ENCODE measurements at regions not wholly inside any gene's neighbourhood (a gene's known extent, or its start where the extent isn't known, plus 50 kb on each side); places are given as distances from the start of the nearest gene placed in this dataset.

DNA sequence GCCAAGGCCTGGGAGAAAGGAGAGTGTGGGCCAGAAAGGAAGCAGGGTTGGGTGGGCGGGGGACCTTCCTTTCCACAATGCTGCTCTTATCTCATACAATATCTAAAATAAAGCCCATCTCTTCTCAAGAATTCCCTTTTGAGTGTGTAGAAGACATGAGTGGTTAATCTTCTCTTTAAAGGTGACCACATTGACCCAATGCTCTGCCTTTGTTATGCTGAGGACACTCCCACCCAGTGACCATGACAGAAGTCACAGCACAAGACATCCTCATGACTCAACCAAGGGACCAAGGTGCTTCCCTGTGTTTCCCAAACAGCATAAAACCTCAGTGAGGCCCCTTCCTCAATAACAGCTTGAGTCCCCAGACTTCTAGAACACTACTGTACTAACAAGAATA lies 193.0 kb upstream of the ADAMTS16 start:
- Histone ChIP-seq H3K27me3 (ENCODE audit: control insufficient read depth in 1 of 2, insufficient read depth in 2 of 2, low read length in 2 of 2) (no peaks in the 10 kb centered on the region), H3K27ac (ENCODE audit: low read depth, low read length) (no peak overlapping the region), H3K9me3 (ENCODE audit: low read length) (no peaks in the 10 kb centered on the region), H3K4me3 (ENCODE audit: low read depth in 1 of 2, low read length in 2 of 2) (no peak overlapping the region), H3K9ac (ENCODE audit: low read length) (no peak overlapping the region), H3K4me1 (ENCODE audit: insufficient read depth, low read length) (no peaks in the 10 kb centered on the region), H3K36me3 (ENCODE audit: insufficient read depth, low read length) (no peaks in the 10 kb centered on the region)

- no peak overlapping the region for H3K27ac ChIP-seq (ENCODE audit: low read depth, low read length)
- no peak overlapping the region for H3K4me3 ChIP-seq (ENCODE audit: low read depth in 1 of 2, low read length in 2 of 2)
- H3K9ac ChIP-seq (ENCODE audit: low read length): no peak overlapping the region
Measured at GRCh38 chr5:4947893-4948536, 192.1 kb upstream of the ADAMTS16 start.

GRCh38 chr5:4949108-4949507 lies 191.0 kb upstream of the ADAMTS16 start:
- Histone ChIP-seq H3K27ac (ENCODE audit: low read depth, low read length) (no peak overlapping the region), H3K9ac (ENCODE audit: low read length) (no peak overlapping the region), H3K4me3 (ENCODE audit: low read depth in 1 of 2, low read length in 2 of 2) (no peak overlapping the region), H3K27me3 (ENCODE audit: control insufficient read depth in 1 of 2, insufficient read depth in 2 of 2, low read length in 2 of 2) (no peaks in the 10 kb centered on the region), H3K4me1 (ENCODE audit: insufficient read depth, low read length) (no peaks in the 10 kb centered on the region), H3K36me3 (ENCODE audit: insufficient read depth, low read length) (no peaks in the 10 kb centered on the region), H3K9me3 (ENCODE audit: low read length) (no peaks in the 10 kb centered on the region)

More at GRCh38 chr5:4947893-4948536, 192.1 kb upstream of the ADAMTS16 start:
- no peaks in the 10 kb centered on the region for H3K9me3 ChIP-seq (ENCODE audit: low read length)
- H3K4me1 ChIP-seq (ENCODE audit: insufficient read depth, low read length): no peaks in the 10 kb centered on the region
- no peaks in the 10 kb centered on the region for H3K27me3 ChIP-seq (ENCODE audit: control insufficient read depth in 1 of 2, insufficient read depth in 2 of 2, low read length in 2 of 2)
- H3K36me3 ChIP-seq (ENCODE audit: insufficient read depth, low read length): no peaks in the 10 kb centered on the region

GRCh38 chr5:4953576-4953975 lies 186.6 kb upstream of the ADAMTS16 start:
- H3K27me3 ChIP-seq (ENCODE audit: control insufficient read depth in 1 of 2, insufficient read depth in 2 of 2, low read length in 2 of 2): no peaks in the 10 kb centered on the region
- H3K9ac ChIP-seq (ENCODE audit: low read length): no peak overlapping the region
- H3K36me3 ChIP-seq (ENCODE audit: insufficient read depth, low read length): no peaks in the 10 kb centered on the region
- no peak overlapping the region for H3K27ac ChIP-seq (ENCODE audit: low read depth, low read length)
- H3K9me3 ChIP-seq (ENCODE audit: low read length): no peaks in the 10 kb centered on the region
- no peaks in the 10 kb centered on the region for H3K4me1 ChIP-seq (ENCODE audit: insufficient read depth, low read length)
- H3K4me3 ChIP-seq (ENCODE audit: low read depth in 1 of 2, low read length in 2 of 2): no peak overlapping the region

DNA sequence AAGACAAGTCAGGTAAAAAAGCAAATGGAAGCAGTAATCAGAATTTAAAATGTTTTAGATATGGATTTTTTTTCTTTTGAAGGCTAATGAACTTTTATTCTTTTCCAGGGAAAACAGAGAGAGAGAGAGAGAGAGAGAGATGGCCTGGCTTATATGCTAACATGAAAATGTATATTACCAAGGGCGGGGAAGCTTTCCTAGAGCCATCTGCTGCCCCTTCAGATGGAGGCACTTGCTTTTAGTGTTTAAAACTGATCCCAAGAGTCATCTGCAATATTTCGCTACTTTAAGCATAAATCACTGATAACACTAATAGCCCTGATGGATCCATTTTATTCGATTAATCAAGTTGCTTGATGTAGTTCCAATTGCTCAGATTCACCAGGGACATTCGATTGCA lies 186.1 kb upstream of the ADAMTS16 start:
- no peak overlapping the region for H3K4me3 ChIP-seq (ENCODE audit: low read depth in 1 of 2, low read length in 2 of 2)
- no peak overlapping the region for H3K9ac ChIP-seq (ENCODE audit: low read length)
- no peaks in the 10 kb centered on the region for H3K36me3 ChIP-seq (ENCODE audit: insufficient read depth, low read length)
- no peaks in the 10 kb centered on the region for H3K9me3 ChIP-seq (ENCODE audit: low read length)
- H3K4me1 ChIP-seq (ENCODE audit: insufficient read depth, low read length): no peaks in the 10 kb centered on the region
- no peaks in the 10 kb centered on the region for H3K27me3 ChIP-seq (ENCODE audit: control insufficient read depth in 1 of 2, insufficient read depth in 2 of 2, low read length in 2 of 2)
- H3K27ac ChIP-seq (ENCODE audit: low read depth, low read length): no peak overlapping the region

- Histone ChIP-seq H3K36me3 (ENCODE audit: insufficient read depth, low read length) (no peaks in the 10 kb centered on the region), H3K9ac (ENCODE audit: low read length) (no peak overlapping the region), H3K27me3 (ENCODE audit: control insufficient read depth in 1 of 2, insufficient read depth in 2 of 2, low read length in 2 of 2) (no peaks in the 10 kb centered on the region), H3K4me3 (ENCODE audit: low read depth in 1 of 2, low read length in 2 of 2) (no peak overlapping the region), H3K27ac (ENCODE audit: low read depth, low read length) (no peak overlapping the region), H3K4me1 (ENCODE audit: insufficient read depth, low read length) (no peaks in the 10 kb centered on the region), H3K9me3 (ENCODE audit: low read length) (no peaks in the 10 kb centered on the region)
Measured at GRCh38 chr5:4963265-4963664, 176.9 kb upstream of the ADAMTS16 start.

- no peak overlapping the region for H3K27ac ChIP-seq (ENCODE audit: low read depth, low read length)
- H3K9me3 ChIP-seq (ENCODE audit: low read length): no peaks in the 10 kb centered on the region
- no peak overlapping the region for H3K9ac ChIP-seq (ENCODE audit: low read length)
- H3K4me3 ChIP-seq (ENCODE audit: low read depth in 1 of 2, low read length in 2 of 2): no peak overlapping the region
- H3K4me1 ChIP-seq (ENCODE audit: insufficient read depth, low read length): no peaks in the 10 kb centered on the region
- no peaks in the 10 kb centered on the region for H3K36me3 ChIP-seq (ENCODE audit: insufficient read depth, low read length)
- H3K27me3 ChIP-seq (ENCODE audit: control insufficient read depth in 1 of 2, insufficient read depth in 2 of 2, low read length in 2 of 2): no peaks in the 10 kb centered on the region
Measured at GRCh38 chr5:4969351-4969750, 170.8 kb upstream of the ADAMTS16 start.

- no peak overlapping the region for H3K4me3 ChIP-seq (ENCODE audit: low read depth in 1 of 2, low read length in 2 of 2)
- H3K27me3 ChIP-seq (ENCODE audit: control insufficient read depth in 1 of 2, insufficient read depth in 2 of 2, low read length in 2 of 2): no peaks in the 10 kb centered on the region
- H3K9me3 ChIP-seq (ENCODE audit: low read length): no peaks in the 10 kb centered on the region
- H3K4me1 ChIP-seq (ENCODE audit: insufficient read depth, low read length): no peaks in the 10 kb centered on the region
- no peaks in the 10 kb centered on the region for H3K36me3 ChIP-seq (ENCODE audit: insufficient read depth, low read length)
- H3K9ac ChIP-seq (ENCODE audit: low read length): no peak overlapping the region
- no peak overlapping the region for H3K27ac ChIP-seq (ENCODE audit: low read depth, low read length)
Measured at GRCh38 chr5:4970171-4970570, 170.0 kb upstream of the ADAMTS16 start.

DNA sequence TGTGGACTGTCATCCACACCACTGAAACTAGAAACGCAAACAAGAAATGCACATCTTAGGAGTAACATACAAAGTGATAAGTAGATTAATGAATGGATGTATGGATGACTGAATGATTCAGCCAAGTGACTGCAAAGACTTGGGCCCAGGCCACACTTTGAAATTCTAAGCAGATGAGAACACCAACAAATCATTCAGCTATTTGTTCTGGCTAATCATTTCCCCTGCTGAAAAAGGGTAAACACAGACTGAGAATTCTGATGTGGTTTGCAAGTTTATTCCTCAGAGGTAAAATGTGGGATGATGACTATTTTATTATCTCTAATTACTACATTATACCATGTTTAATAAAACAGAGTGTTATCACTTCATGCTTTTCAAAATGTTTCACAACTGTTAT lies 163.2 kb upstream of the ADAMTS16 start:
- no peaks in the 10 kb centered on the region for H3K27me3 ChIP-seq (ENCODE audit: control insufficient read depth in 1 of 2, insufficient read depth in 2 of 2, low read length in 2 of 2)
- H3K27ac ChIP-seq (ENCODE audit: low read depth, low read length): no peak overlapping the region
- no peak overlapping the region for H3K4me3 ChIP-seq (ENCODE audit: low read depth in 1 of 2, low read length in 2 of 2)
- H3K4me1 ChIP-seq (ENCODE audit: insufficient read depth, low read length): no peaks in the 10 kb centered on the region
- H3K36me3 ChIP-seq (ENCODE audit: insufficient read depth, low read length): no peaks in the 10 kb centered on the region
- H3K9me3 ChIP-seq (ENCODE audit: low read length): no peaks in the 10 kb centered on the region
- no peak overlapping the region for H3K9ac ChIP-seq (ENCODE audit: low read length)

DNA sequence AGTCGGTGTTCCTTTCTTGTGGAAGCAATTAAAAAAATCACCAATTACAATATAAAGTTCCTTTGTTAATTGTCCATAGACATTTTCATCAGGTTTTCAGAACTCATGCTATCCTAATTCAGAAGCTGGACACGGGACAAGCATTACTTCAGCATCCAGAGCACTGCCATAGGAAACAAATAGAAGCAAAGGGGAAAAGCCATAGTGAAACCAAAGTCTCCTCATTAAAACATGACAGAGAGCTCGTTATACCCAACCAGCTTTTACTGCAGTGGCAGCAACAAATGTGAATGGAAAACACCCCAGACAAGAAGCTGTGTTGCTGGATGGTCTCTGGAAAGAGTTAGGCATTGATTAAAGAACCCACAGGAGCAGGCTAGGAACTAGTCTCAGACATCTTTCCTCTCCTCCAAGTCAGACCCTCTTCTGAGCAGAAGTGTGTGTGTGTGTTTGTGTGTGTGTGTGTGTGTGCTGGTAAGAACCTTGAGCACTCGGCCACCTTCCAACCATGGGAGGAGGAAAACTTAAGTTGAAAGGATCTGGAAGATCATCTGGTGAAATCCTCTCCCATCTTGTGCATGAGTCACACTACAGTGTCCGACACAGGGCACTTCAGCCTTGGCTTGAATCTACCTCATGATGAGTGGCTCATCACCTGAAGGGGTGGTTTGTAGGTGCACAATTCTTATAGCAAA lies 162.6 kb upstream of the ADAMTS16 start:
- no peaks in the 10 kb centered on the region for H3K36me3 ChIP-seq (ENCODE audit: insufficient read depth, low read length)
- no peaks in the 10 kb centered on the region for H3K9me3 ChIP-seq (ENCODE audit: low read length)
- H3K9ac ChIP-seq (ENCODE audit: low read length): no peak overlapping the region
- no peaks in the 10 kb centered on the region for H3K4me1 ChIP-seq (ENCODE audit: insufficient read depth, low read length)
- H3K27me3 ChIP-seq (ENCODE audit: control insufficient read depth in 1 of 2, insufficient read depth in 2 of 2, low read length in 2 of 2): no peaks in the 10 kb centered on the region
- H3K4me3 ChIP-seq (ENCODE audit: low read depth in 1 of 2, low read length in 2 of 2): no peak overlapping the region
- H3K27ac ChIP-seq (ENCODE audit: low read depth, low read length): no peak overlapping the region

GRCh38 chr5:4980201-4980600 lies 159.9 kb upstream of the ADAMTS16 start:
- H3K4me3 ChIP-seq (ENCODE audit: low read depth in 1 of 2, low read length in 2 of 2): no peak overlapping the region
- no peak overlapping the region for H3K9ac ChIP-seq (ENCODE audit: low read length)
- no peaks in the 10 kb centered on the region for H3K9me3 ChIP-seq (ENCODE audit: low read length)
- H3K27me3 ChIP-seq (ENCODE audit: control insufficient read depth in 1 of 2, insufficient read depth in 2 of 2, low read length in 2 of 2): no peaks in the 10 kb centered on the region
- no peak overlapping the region for H3K27ac ChIP-seq (ENCODE audit: low read depth, low read length)
- H3K36me3 ChIP-seq (ENCODE audit: insufficient read depth, low read length): no peaks in the 10 kb centered on the region
- H3K4me1 ChIP-seq (ENCODE audit: insufficient read depth, low read length): no peaks in the 10 kb centered on the region

DNA sequence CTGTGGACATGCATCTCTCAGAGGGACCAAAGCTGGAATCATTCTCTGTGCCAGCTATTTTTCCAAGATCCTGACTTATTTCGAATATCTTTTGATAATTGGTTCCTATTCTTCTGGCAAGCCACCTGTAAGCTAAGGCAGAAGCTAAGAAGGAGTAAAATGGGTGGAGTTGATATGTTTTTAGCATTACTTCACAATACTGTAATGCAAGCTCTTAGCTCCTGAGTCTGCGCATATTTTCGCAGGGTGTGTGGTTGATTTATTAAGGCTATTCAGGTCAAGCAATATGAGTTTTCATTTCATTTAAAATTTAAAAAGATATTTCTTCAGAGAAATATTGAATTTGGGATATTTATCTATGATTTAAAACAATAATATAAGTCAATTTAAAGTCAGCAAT lies 158.5 kb upstream of the ADAMTS16 start:
- no peaks in the 10 kb centered on the region for H3K36me3 ChIP-seq (ENCODE audit: insufficient read depth, low read length)
- no peak overlapping the region for H3K4me3 ChIP-seq (ENCODE audit: low read depth in 1 of 2, low read length in 2 of 2)
- H3K27me3 ChIP-seq (ENCODE audit: control insufficient read depth in 1 of 2, insufficient read depth in 2 of 2, low read length in 2 of 2): no peaks in the 10 kb centered on the region
- H3K4me1 ChIP-seq (ENCODE audit: insufficient read depth, low read length): no peaks in the 10 kb centered on the region
- H3K27ac ChIP-seq (ENCODE audit: low read depth, low read length): no peak overlapping the region
- no peak overlapping the region for H3K9ac ChIP-seq (ENCODE audit: low read length)
- H3K9me3 ChIP-seq (ENCODE audit: low read length): no peaks in the 10 kb centered on the region

Measured in muscle layer of colon (tissue), 2 donors.